ENCODE measurements at regions not wholly inside any gene's neighbourhood (a gene's known extent, or its start where the extent isn't known, plus 50 kb on each side); places are given as distances from the start of the nearest gene placed in this dataset.

GRCh38 chr12:108448246-108448645 is 66.8 kb upstream of the FICD start:
- TF ChIP-seq CTCF (conservative IDR thresholded peaks at IDR 0.05; ENCODE audit: low read depth, low read length) (no peak), EZH2 (IDR thresholded peaks at IDR 0.05; ENCODE audit: low read length, unreplicated experiment) (no peak)

Measured in PC-3 (cell line).